HG02852 (cell line): ENCODE measurements at regions not wholly inside any gene's neighbourhood (a gene's known extent, or its start where the extent isn't known, plus 50 kb on each side); places are given as distances from the start of the nearest gene placed in this dataset.

Source experiments
- ATAC-seq: cut with Tn5 transposase; IDR thresholded peaks from one replicate; pipeline ENCODE4 v1.9.1; 2021; ENCODE audit warnings: mild to moderate bottlenecking, moderate library complexity; ENCODE audit not compliant: unreplicated experiment

- peak; percentile 95 for ATAC-seq
Measured at GRCh38 chr10:77710759-77711682, 73.4 kb upstream of the KCNMA1 start.

- ATAC-seq: no peak
Measured at GRCh38 chr10:77710081-77710551, 72.5 kb upstream of the KCNMA1 start.

GRCh38 chr10:77707570-77707969 lies 70.0 kb upstream of the KCNMA1 start:
- no peak for ATAC-seq

- no peak for ATAC-seq
Measured at GRCh38 chr10:77702166-77702565, 64.6 kb upstream of the KCNMA1 start.

GRCh38 chr10:77700086-77700485 lies 62.5 kb upstream of the KCNMA1 start:
- ATAC-seq: no peak

- ATAC-seq: no peak
Measured at GRCh38 chr10:77699080-77699645, 61.6 kb upstream of the KCNMA1 start.

GRCh38 chr10:77698267-77698931 lies 60.8 kb upstream of the KCNMA1 start:
- no peak for ATAC-seq

- no peak for ATAC-seq
Measured at GRCh38 chr10:77696584-77696983, 59.0 kb upstream of the KCNMA1 start.

- ATAC-seq: no peak
Measured at GRCh38 chr10:77695186-77695585, 57.6 kb upstream of the KCNMA1 start.

- no peak for ATAC-seq
Measured at GRCh38 chr10:77692782-77693181, 55.2 kb upstream of the KCNMA1 start.

GRCh38 chr10:77689339-77689738 lies 51.7 kb upstream of the KCNMA1 start:
- ATAC-seq: no peak

GRCh38 chr10:77687621-77688020 lies 50.0 kb upstream of the KCNMA1 start:
- no peak for ATAC-seq
